ENCODE measurements at regions not wholly inside any gene's neighbourhood (a gene's known extent, or its start where the extent isn't known, plus 50 kb on each side); places are given as distances from the start of the nearest gene placed in this dataset.

DNA sequence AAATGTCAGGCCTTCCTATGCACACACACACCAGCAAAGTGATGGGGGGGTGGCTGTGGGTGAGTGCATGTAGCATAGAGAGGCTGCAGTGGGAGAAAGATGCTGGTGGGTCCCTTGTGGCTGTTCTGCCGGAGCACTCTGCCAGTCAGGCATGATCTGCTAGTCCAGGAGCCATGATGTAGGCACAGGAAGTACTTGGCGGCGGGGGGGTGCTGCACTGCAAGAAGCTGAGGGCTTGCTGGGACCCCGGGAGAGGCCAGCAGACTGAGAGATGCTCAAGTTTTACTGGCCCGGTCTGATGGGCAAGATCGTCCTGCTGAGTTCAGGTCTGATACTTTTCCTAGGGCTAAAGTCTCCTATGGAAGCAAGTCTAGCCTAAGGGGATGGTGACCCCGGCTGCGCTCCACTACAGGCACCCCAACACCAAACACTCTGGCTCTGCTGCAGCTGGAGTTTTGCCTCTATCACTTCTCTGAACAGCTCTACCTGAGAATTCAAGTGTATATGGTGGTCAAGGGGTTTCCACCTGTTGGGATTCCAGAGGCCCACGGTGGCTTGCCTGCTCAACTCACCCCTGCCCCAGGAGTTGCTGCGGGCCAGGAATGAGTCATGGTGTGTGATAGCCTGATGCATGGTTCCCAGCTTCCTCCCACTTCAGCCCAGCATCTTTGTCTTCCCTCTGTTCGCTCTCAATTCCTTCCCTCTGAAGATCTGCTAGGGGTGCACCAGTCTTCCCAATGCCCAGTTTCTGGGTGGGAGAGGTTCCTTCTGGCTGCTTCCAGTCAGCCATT lies 971.8 kb upstream of the ADGRB3 start:
- Histone ChIP-seq H4K20me1 (ENCODE audit: insufficient read depth, low read length) (no peaks in the 10 kb centered on the region), H3K9ac (ENCODE audit: low read length) (no peak overlapping the region), H3K9me2 (replicated peaks; ENCODE audit: insufficient read depth, low read length) (no peaks in the 10 kb centered on the region), H3K9me3 (replicated peaks; ENCODE audit: insufficient read depth, low read length) (no peaks in the 10 kb centered on the region), H2AFZ (ENCODE audit: low read length) (no peak overlapping the region), H3K4me2 (ENCODE audit: low read depth, low read length) (no peak overlapping the region), H3F3A (ENCODE audit: insufficient read depth, low read length) (no peaks in the 10 kb centered on the region), H3K36me3 (replicated peaks; ENCODE audit: insufficient read depth, low read length) (no peaks in the 10 kb centered on the region), H3K27ac (ENCODE audit: low read length) (no peak overlapping the region), H3K79me2 (ENCODE audit: low read length) (no peaks in the 10 kb centered on the region), H3K4me1 (ENCODE audit: low read length) (no peaks in the 10 kb centered on the region), H3K4me3 (ENCODE audit: low read length) (no peak overlapping the region), H3K27me3 (replicated peaks; ENCODE audit: insufficient read depth, low read length) (no peaks in the 10 kb centered on the region)
- TF ChIP-seq EZH2phosphoT487 (IDR thresholded peaks at IDR 0.05; ENCODE audit: low read length): no peak
- TF ChIP-seq CTCF (IDR thresholded peaks at IDR 0.05; ENCODE audit: low read length): no peak
- no peak for TF ChIP-seq EZH2 (optimal IDR thresholded peaks at IDR 0.05; ENCODE audit: low read depth, low read length)
- no peak for DNase-seq

- no peaks in the 10 kb centered on the region for H3K9me2 ChIP-seq (replicated peaks; ENCODE audit: insufficient read depth, low read length)
- no peaks in the 10 kb centered on the region for H3K4me1 ChIP-seq (ENCODE audit: low read length)
- no peak overlapping the region for H3K4me3 ChIP-seq (ENCODE audit: low read length)
- H2AFZ ChIP-seq (ENCODE audit: low read length): no peak overlapping the region
- no peaks in the 10 kb centered on the region for H3K9me3 ChIP-seq (replicated peaks; ENCODE audit: insufficient read depth, low read length)
- no peaks in the 10 kb centered on the region for H4K20me1 ChIP-seq (ENCODE audit: insufficient read depth, low read length)
- H3K27me3 ChIP-seq (replicated peaks; ENCODE audit: insufficient read depth, low read length): no peaks in the 10 kb centered on the region
- DNase-seq: no peak
- no peak overlapping the region for H3K27ac ChIP-seq (ENCODE audit: low read length)
- no peaks in the 10 kb centered on the region for H3K79me2 ChIP-seq (ENCODE audit: low read length)
- H3F3A ChIP-seq (ENCODE audit: insufficient read depth, low read length): no peaks in the 10 kb centered on the region
- TF ChIP-seq EZH2 (optimal IDR thresholded peaks at IDR 0.05; ENCODE audit: low read depth, low read length): no peak
- TF ChIP-seq CTCF (IDR thresholded peaks at IDR 0.05; ENCODE audit: low read length): no peak
- H3K36me3 ChIP-seq (replicated peaks; ENCODE audit: insufficient read depth, low read length): no peaks in the 10 kb centered on the region
- H3K4me2 ChIP-seq (ENCODE audit: low read depth, low read length): no peak overlapping the region
- H3K9ac ChIP-seq (ENCODE audit: low read length): no peak overlapping the region
Observed at GRCh38 chr6:67653561-67653960, 981.5 kb upstream of the ADGRB3 start.

DNA sequence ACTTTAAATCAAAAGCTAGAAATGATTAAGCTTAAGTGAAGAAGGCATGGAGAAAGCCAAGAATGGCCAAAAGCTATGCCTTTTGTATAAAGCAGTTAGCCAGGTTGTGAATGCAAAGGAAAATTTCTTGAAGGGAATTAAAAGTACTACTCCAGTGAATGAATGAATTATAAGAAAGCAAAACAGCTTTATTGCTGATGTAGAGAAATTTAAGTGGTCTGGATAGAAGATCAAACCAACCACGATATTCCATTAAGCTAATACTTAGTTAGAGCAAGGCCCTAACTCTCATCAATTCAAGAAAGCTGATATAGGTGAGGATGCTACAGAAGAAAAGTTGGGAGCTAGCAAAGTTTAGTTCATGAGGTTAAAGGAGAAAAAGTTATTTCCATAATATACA lies 988.5 kb upstream of the ADGRB3 start:
- Histone ChIP-seq H3K9me3 (replicated peaks; ENCODE audit: insufficient read depth, low read length) (no peaks in the 10 kb centered on the region), H3K9ac (ENCODE audit: low read length) (no peak overlapping the region), H3K27ac (ENCODE audit: low read length) (no peak overlapping the region), H3K4me1 (ENCODE audit: low read length) (no peaks in the 10 kb centered on the region), H3K79me2 (ENCODE audit: low read length) (no peaks in the 10 kb centered on the region), H3K36me3 (replicated peaks; ENCODE audit: insufficient read depth, low read length) (no peaks in the 10 kb centered on the region), H2AFZ (ENCODE audit: low read length) (no peak overlapping the region), H3F3A (ENCODE audit: insufficient read depth, low read length) (no peaks in the 10 kb centered on the region), H3K4me2 (ENCODE audit: low read depth, low read length) (no peak overlapping the region), H3K9me2 (replicated peaks; ENCODE audit: insufficient read depth, low read length) (no peaks in the 10 kb centered on the region), H3K27me3 (replicated peaks; ENCODE audit: insufficient read depth, low read length) (no peaks in the 10 kb centered on the region), H3K4me3 (ENCODE audit: low read length) (no peak overlapping the region), H4K20me1 (ENCODE audit: insufficient read depth, low read length) (no peaks in the 10 kb centered on the region)
- TF ChIP-seq EZH2phosphoT487 (IDR thresholded peaks at IDR 0.05; ENCODE audit: low read length) (no peak), CTCF (IDR thresholded peaks at IDR 0.05; ENCODE audit: low read length) (no peak), EZH2 (optimal IDR thresholded peaks at IDR 0.05; ENCODE audit: low read depth, low read length) (no peak)
- DNase-seq: no peak
